ENCODE measurements at regions not wholly inside any gene's neighbourhood (a gene's known extent, or its start where the extent isn't known, plus 50 kb on each side); places are given as distances from the start of the nearest gene placed in this dataset.

DNA sequence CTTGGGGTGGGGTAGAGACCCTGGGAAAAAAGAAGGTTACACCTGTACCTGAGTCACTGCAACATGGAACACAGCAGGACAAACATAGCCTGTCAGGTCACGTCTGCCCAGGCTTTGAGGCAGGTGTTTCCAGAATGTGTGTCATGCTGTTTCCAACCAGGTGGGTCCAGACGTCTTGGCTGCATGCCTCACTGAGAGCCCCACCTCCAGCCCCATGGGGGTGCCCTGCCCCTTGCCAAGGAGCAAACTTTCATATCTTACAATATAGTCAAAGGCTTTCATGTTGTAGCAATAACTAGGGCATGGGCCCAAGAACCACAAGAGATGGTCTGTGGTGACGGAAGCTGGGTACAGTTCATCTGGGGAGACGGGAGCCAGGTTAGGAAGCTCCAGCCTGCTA lies 499.7 kb downstream of the BCL11A start:
- DNase-seq (ENCODE audit: low spot score), result peak; percentile 51

DNA sequence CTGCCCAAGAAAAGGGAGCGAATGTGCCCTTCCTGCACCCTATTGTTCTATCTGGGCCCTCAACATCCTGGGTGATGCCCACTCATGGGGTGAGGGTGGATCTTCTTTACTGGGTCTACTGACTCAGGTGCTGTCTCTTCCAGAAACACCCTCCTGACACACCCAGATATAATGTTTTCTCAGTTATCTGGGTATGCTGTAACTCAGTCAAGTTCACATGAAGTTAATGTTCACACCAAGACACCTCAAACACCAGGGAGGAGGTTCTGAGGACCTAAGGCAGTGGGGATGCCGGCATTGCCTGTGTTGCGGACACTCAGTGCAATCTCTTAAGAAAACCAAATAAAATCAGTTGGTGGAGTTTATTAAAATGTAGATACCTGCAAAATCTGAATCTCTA lies 500.9 kb downstream of the BCL11A start:
- no peak for DNase-seq (ENCODE audit: low spot score)

DNA sequence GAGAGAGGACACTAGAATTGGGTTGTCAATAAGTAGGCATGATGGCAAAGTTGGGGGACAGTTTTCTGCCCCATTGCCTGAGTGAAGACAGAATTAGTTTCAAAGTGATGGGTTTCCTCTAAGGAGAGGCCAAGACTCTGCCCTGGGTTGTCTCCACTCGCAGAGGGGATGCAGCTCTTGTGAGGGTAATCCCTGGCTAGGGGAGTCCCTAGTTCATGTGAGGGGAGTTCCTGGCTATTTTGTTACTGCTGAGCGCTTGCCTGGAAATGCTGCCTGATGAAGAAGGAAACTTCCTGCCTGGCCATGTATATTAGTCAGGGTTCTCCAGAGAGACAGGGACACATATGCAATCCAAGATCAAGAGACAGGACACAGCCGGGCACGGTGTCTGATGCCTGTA lies 501.5 kb downstream of the BCL11A start:
- no peak for DNase-seq (ENCODE audit: low spot score)

DNA sequence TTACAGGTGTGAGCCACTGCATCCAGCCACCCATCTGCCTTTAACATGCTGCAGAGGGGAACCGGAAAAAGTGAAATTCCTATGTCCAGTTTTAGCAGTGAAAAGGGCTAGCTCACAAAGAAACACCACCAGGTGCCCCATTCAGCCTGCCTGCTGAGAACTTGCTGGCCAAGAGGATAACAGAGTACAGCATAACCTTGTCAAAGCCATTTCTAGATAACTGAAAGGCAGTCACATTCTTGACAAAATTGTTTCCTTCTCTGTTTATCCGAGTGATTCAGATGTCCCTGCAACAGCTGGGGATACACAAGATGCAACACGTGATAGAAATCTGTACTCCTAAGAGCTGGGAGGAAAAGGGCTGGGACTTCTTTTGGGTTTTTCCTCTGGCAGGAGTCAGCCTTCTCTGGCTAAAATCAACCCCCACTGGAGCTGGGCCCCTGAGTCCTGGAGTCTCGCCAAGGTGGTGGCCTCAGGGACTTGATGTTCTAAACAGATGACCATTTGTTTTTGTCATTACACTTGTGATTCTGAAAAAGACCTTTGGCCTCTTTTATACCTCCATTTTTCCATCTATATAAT lies 505.4 kb downstream of the BCL11A start:
- no peak for DNase-seq (ENCODE audit: low spot score)

DNA sequence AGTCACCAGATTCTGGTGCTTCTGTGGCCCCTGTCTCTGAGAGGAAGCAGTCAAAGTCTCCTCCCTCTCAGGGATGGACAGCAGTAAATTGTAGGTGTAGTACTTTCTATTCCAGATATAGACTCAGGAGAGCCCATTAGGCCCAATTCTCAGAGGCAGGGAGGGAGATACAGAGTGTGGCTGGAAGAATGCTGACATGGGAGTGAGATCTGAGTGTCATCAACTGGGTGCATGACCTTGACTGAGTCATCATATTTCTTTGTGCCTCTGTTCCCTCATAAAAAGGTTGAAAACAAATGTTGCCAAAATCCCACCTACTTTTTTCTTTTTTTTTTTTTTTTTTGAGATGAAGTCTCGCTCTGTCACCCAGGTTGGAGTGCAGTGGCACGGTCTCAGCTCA lies 506.1 kb downstream of the BCL11A start:
- DNase-seq (ENCODE audit: low spot score), result no peak

DNA sequence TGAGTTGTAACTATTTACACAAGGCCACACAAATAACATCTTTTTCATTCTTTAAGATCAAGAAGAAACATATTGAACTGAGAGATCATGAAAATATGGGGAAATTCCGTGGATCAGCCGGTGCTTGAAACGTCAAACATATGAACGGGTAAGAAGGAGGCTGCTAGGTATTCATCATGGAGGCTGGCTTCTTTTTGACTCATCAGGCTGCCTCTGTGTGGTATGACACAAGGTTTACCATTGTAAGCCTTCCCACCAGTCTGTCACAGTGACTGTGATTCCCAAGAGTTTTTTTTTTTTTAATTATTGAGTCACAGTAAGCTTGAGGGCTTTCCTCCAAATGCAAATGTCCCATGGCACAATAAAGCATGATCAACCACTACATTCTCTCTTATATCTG lies 506.9 kb downstream of the BCL11A start:
- DNase-seq (ENCODE audit: low spot score), result no peak

DNA sequence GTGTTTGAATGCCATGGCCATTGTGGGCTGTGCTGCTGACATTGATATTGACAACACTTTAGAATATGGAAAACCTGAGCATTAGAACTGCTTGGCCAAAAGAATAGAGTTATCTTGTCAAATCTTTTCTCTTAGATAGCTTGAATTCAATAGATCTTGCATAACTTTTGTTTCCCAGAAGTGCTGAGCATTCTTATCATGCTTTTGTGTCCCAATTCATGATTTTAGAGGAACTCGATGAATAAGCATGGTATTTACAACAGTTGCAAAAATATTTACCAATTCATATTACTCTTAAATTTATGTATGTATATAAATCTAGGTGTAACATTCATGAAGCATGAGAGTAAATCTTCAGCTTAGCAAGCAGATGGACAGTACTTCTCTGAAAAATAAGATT lies 508.0 kb downstream of the BCL11A start:
- no peak for DNase-seq (ENCODE audit: low spot score)

DNA sequence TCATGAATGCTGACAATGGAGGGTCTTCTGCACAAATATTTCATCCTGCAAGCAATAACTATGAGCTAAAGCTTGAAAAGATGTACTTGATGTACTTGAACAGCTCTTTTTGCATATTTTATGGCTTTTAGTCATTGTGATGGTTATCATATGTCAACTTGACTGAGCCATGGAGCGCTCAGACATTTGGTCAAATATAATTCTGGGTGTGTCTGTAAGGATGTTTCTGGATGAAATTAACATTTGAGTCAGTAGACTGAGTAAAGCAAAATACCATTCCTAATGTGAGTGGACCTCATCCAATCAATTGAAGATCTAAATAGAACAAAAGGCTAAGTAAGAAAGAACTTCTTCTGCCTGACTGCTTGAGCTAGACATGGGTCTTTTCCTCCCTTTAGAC lies 509.0 kb downstream of the BCL11A start:
- DNase-seq (ENCODE audit: low spot score), result no peak

DNA sequence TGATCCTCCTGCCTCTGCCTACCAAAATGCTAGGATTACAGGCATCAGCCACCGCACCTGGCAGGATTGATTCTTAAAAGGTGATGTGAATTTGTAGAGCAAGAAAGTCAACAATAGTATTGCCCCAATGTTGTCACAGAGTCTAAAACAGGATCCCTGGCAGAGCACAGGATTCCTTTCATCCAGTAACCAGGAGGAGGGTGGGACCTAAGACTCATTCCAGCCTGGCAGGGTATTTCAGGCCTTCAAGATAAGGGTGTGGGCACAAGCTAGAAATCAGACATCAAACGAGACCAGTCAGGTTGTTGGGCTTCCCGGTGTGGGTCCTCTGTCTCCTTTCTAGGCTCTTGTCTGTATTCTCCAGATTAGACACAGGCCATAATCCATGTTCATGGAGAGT lies 511.4 kb downstream of the BCL11A start:
- DNase-seq (ENCODE audit: low spot score), result no peak

DNA sequence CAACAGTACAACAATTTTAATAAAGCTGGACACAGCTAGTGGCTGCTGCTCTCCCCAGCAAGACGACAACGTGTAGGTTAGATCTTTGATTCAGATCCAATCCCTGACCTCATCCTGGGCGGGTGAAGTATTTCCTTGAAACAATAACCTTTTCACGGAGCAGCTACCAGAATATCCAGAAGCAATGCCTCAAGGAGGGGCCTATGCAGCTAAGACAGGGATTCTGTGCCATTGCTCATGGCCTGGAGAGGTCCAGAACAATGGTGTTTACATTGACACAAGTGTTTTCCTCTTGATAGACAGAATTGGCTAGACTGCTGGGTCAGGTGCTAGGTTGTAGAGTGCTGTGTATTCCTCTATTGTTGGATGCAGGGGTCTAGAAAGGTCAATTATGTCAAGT lies 520.1 kb downstream of the BCL11A start:
- DNase-seq (ENCODE audit: low spot score), result peak; percentile 57

DNA sequence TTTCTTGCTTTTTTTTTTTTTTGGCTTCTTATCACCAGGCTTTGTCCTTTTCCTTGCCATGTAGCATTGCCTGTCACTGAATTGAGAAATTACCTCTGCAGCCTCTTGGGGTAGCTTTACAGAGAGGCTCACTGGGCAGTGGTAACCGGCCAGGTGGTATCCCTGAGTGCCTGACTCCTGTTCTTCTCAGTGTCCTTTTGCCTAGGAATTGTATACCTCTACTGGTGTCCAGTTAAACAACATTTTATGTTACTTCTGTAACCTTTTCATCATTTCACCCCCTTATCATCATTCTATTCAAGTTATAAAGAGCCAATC lies 523.9 kb downstream of the BCL11A start:
- DNase-seq (ENCODE audit: low spot score), result no peak

DNA sequence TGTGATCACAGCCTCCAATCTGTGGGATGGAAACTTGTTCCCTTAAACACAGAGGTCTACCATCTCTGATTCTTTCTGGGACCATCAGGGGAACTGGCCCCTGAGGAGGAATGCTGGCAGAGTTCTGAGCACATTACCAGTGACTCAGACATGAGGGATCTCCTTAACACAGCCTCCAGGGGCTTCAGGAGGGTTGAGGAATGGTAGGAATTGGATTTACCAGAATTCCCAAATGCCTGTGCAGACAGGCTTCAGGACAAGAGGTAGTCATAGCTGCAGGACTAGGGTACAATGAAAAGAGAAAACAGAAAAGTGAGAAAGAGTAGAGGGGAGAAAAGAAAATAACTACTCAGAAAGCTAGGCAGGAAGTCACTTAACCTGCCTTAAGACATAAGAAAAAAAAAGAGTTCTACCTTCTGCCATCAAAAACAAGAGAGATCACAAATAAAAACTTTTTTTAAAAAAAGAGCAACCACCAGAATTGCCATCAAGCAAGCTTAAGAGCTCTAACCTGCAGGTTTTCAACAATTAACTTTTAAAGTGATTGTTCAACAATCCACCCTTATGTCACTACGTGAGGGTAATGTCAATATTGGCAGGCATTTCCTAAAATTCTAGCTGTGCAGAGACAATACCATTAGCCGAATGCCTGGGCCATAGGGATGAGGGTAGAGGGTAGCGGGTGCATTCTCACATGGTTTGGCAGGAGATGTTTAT lies 524.4 kb downstream of the BCL11A start:
- DNase-seq (ENCODE audit: low spot score), result no peak

DNA sequence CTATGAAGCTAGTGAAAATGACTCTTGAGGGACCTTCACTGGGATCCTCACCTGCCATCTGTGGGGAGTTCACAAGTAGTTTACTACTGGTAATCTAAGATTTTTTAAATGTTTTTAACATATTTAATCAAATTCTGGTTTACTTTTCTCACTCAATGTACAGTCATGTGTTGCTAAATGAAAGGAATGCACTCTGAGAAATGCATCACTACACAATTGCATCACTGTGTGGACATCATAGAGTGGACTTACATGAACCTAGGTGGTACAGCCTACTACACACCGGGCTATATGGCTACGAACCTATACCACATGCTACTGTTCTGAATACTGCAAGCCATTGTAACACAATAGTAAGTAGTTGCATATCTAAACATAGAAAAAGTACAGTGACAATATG lies 528.0 kb downstream of the BCL11A start:
- DNase-seq (ENCODE audit: low spot score), result no peak

DNA sequence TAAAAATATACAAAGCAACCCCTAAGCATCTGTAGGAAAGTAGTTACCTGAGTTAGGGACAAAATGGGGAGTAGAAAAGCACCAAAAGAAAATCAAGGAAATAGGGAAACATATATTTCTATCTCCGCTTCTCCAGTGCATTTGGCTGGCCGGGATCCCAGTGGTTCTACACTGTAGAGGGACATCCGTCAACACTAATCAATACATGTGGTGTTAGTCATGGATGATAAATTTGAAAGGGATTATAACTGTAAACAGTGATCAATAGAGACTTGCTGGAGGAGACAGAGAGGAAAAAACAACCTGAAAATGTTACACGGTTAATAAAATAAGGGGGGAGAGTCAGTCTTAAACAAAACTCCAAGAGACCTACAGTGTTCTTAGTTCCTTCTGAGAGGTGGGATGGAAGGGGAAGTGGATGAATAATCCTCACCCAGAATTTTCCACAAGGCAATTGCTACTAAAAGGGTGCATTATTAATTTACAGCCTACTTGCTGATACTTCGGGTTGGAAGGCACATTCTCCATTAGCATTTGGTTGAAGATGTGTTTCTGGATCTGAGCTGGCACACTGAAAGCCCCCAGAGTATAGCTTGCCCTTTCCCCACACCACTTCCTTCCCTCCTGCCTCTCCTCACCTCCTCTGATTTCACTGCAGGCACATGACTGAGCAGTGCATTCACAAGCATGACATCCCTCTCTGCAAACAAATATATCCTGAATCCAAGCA lies 530.0 kb downstream of the BCL11A start:
- peak; percentile 48 for DNase-seq (ENCODE audit: low spot score)

DNA sequence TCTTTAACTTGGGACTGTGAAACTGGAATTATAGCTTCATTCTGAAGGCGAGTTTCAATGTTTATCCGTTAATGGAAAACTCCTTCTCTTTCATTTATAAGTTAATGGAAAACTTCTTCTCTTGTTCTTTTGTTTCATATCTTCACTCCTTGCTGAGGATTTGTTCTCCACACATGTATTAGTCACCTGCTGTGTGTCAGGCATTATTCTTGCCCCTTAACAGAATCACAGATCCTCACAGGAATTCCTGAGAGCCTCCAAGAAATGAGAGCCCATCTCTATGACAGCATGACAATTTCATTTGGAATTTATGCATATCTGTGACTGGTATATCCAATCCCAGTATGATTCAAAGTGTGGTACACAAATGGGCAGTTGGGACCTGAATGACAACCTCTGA lies 545.8 kb downstream of the BCL11A start:
- no peak for DNase-seq (ENCODE audit: low spot score)

DNA sequence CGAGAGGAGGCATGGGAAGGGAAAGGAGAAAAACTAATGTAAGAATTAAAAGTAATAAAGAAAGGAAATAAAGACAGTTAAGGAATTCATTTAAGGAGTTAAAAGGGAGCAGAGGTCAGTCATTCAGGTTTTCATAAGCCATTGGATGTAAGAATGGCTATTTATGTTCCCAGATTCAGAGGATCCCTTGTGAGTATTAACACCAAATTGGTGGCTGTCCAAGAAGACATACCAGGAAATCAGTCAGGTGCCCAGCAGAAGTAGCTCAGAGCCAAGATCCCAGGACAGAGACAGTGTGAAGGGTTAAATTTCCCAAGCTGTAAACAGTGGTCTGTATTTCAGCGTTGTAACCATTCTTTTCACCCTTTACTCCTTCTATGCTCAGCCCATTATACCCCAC lies 550.4 kb downstream of the BCL11A start:
- DNase-seq (ENCODE audit: low spot score), result no peak

DNA sequence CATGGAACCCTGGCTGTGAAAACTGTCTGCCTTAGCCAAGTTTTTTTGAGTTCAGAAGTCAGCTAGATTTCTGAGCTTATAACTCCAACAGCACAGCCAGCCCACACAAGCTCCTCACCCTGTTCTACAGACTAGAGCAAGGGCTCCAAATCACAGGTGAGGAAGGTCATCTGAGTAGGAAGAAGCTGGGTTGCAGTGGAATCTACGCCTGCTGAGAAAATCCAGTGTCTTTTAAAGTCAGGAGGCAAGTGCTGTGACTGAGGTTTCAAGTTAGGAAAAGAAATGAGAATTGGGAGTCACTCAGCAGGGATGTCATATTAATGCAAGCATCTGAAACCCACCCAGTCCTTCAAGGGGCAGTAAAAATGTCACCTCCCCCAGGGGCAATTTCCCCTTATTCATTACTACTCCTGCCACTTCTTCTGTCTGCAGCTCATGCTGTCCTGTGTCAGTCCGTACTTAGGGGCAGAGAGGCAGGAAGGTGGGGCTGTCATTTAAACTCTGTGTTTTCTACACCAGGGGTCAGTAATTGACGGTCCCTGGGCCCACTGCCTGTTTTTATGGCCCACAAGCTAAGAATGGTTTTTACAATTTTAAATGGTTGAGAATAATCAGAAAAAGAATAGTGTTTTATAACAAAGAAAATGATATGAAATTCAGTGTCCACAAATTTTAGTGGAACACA lies 551.1 kb downstream of the BCL11A start:
- DNase-seq (ENCODE audit: low spot score), result no peak

DNA sequence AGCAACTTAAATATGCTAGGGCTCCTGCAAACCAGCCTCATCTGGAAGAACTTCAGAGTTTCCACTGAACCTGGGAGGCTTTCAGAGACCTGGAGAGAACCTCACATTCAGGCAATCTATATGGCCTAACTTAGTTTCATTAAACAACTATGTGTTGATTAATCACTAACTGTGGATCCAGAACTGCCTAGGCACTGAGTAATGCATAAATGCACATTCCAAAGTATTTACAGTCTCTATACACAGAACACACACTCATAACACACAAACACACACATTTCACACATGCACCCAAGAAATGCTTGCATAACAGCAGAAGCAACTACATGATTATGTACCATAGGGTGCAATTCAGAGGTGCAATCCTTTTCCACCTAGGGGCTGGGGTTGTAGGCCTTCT lies 552.8 kb downstream of the BCL11A start:
- DNase-seq (ENCODE audit: low spot score), result no peak

DNA sequence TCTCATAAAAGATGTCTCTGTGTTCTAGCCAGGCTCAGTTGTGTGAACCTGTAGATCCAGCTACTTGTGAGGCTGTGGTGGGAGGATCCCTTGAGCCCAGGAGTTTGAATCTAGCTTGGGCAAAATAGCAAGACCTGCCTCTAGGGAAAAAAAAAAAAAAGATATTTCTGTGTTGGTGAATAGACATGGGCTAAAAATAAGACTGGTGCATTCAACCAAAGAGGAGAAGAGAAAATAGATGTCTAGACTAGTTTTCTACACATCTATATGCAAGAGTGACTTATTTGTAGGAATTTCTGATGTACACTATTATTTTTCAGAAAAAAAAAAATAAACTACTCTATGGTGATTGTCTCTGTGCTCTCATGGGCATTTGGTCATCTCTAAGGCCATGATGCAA lies 555.1 kb downstream of the BCL11A start:
- DNase-seq (ENCODE audit: low spot score), result no peak

DNA sequence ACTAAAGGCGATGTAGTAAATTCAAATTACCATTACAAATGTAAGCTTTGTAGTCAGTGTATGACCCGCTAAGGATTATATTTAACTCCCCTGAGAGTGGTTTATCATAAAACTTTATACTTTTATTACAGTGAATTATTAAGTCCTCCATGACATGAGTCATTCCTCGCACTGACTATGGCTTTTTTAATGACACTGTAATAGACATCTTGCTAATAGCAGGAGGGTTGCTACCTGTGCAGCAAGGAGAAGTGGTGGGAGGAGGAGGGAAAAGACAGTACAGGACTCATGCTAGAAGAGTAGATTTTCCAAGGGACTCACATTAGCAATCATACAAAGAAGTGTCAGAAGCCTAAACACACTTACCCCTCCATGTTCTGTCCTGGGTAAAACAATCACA lies 556.1 kb downstream of the BCL11A start:
- no peak for DNase-seq (ENCODE audit: low spot score)

DNA sequence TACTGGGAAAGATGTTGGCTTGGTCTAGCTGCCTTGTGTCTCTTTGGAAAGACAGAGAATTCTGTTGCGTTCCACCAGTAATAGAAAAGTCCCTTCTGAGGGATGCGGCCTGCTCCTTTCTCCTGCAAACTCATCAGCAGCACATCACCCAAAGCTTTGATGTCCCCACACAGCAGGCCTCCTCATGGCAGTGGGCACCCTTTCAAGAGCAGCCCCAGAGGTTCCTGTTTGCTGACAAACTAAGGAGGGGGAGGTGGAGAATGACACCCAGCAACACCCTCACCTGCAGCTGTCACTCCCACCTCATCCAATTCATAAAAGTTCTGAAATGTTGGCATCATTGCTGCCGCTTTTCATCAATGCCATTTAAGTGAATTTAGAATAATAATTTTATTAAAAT lies 556.6 kb downstream of the BCL11A start:
- DNase-seq (ENCODE audit: low spot score), result no peak

DNA sequence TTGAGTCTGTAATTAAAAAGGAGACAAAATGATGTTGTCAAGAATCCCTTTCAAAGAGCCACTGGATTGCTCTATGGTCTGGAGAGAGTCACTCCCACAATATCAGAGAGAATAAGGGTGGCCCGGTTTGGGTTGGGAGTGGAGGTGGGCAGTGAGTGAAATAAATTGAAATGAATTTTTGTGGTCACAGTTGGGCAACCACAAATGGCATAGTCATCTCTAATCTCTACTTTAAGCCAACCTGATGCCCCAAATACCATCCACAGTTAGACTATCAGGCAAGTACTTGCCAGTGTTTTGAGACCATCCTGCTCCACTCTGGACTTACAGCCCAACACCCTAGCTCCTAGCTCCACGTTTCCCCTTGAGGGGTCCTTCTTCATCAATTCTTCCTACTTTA lies 559.7 kb downstream of the BCL11A start:
- no peak for DNase-seq (ENCODE audit: low spot score)

DNA sequence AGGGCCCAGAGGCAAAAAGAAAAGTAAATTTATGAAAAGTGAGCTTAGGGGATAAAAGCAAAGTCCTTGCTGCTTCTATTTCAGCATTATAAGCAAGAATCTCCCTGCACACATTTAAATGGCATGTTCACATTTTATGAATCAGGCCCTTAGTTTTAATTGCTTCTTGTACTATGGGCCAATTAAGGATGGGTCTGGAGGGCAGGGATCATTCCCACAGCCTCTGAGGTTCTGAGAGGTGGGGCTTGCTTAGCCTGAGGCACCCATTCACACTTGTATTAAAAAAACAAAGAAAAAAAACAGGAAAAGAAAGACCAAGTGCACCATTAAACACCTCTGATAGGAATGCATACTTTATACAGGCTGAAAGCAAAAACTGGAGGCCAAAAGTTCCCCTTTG lies 565.1 kb downstream of the BCL11A start:
- DNase-seq (ENCODE audit: low spot score), result no peak
